H7 (cell line): ENCODE measurements at regions not wholly inside any gene's neighbourhood (a gene's known extent, or its start where the extent isn't known, plus 50 kb on each side); places are given as distances from the start of the nearest gene placed in this dataset.

Experiments used
- DNase-seq: peaks from one replicate; pipeline ENCODE4 v3.0.0; 2012
- H3K27me3 ChIP-seq: 2 replicates; pipeline ENCODE4 v1.6.0; 2011; ENCODE audit warnings: mild to moderate bottlenecking, low read length; ENCODE audit not compliant: control insufficient read depth, insufficient read depth
- H3K36me3 ChIP-seq: replicated peaks from 2 replicates; pipeline ENCODE4 v1.5.1; 2011; ENCODE audit warnings: low read length; ENCODE audit not compliant: control insufficient read depth, insufficient read depth
- H3K4me3 ChIP-seq: 2 replicates; pipeline ENCODE4 v1.5.1; 2011; ENCODE audit warnings: low read depth, mild to moderate bottlenecking, control low read depth, low read length, moderate library complexity; ENCODE audit not compliant: insufficient read depth

GRCh38 chr4:124469981-124470380, 242.6 kb downstream of the ANKRD50 start:
- Histone ChIP-seq H3K27me3 (no peaks in the 10 kb centered on the region), H3K4me3 (no peak overlapping the region), H3K36me3 (no peaks in the 10 kb centered on the region)
- DNase-seq: no peak

- Histone ChIP-seq H3K4me3 (no peak overlapping the region), H3K27me3 (no peaks in the 10 kb centered on the region), H3K36me3 (no peaks in the 10 kb centered on the region)
- DNase-seq: no peak
Observed at GRCh38 chr4:124478470-124478869, 234.1 kb downstream of the ANKRD50 start.

- DNase-seq: no peak
- H3K27me3 ChIP-seq: no peaks in the 10 kb centered on the region
- H3K36me3 ChIP-seq: no peaks in the 10 kb centered on the region
- H3K4me3 ChIP-seq: no peak overlapping the region
Observed at GRCh38 chr4:124480061-124480460, 232.5 kb downstream of the ANKRD50 start.

- H3K36me3 ChIP-seq: no peaks in the 10 kb centered on the region
- DNase-seq: no peak
- H3K4me3 ChIP-seq: no peak overlapping the region
- no peaks in the 10 kb centered on the region for H3K27me3 ChIP-seq
Observed at GRCh38 chr4:124481123-124481522, 231.4 kb downstream of the ANKRD50 start.

DNA sequence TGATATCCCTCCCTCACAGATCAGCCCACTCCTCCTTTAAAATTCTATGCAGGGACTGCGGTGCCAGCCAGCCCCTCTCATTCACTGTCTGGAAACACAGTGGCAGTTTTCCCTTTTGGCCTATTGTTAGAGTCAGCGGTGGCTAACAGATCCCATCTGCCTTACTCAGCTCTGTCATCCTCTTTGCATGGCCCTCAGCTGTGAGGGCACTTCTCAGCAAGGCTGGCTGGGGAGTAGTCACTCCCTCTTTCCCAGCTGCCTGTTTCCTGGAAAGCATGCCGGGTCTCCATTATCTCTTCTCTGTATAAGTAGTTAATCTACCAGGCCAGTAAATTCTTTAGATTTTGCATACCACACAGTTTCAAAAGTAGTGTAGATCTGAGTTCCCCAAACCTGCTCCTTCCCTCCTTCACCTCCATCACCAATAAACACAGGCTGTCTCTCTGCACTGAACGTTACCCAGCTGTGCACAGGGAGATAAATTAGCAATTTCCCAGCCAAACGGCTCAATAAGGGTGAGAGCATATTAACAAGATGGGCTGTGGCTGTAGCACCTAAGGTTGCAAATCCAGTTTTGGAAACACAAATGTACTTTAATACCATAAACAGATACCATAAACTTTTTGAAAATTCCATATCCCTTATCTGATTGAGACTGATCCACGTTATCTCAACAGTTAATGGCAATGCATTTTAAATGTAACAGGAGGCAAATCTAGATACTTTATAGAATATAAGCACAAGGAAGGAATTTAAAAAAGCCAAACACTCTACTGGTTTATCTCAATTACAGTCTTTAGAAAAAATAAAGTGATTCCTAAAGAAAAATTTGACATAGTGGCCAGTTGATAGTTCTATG, 229.3 kb downstream of the ANKRD50 start:
- peak; percentile 13 for DNase-seq
- Histone ChIP-seq H3K36me3 (no peaks in the 10 kb centered on the region), H3K4me3 (no peak overlapping the region), H3K27me3 (no peaks in the 10 kb centered on the region)

DNA sequence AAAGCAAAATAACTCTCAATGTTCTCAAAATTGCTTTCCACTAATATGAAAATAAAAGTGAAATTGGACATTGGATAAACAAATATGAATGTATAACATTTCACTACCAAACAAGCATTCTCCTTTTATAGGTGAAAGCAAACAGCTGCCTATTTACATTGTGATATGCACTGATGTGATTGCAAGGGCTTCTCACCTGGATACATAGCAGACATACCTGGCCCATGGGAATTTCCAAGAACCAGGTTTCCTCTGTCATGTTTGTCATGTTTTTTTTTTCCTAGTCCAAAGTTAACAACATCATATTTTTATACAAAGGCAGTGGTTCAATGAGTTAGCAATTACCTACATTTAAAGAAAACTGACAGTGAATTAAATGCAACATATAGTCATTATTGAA, 228.5 kb downstream of the ANKRD50 start:
- Histone ChIP-seq H3K36me3 (no peaks in the 10 kb centered on the region), H3K4me3 (no peak overlapping the region), H3K27me3 (no peaks in the 10 kb centered on the region)
- no peak for DNase-seq

- Histone ChIP-seq H3K4me3 (no peak overlapping the region), H3K27me3 (no peaks in the 10 kb centered on the region), H3K36me3 (no peaks in the 10 kb centered on the region)
- no peak for DNase-seq
Observed at GRCh38 chr4:124484940-124485339, 227.6 kb downstream of the ANKRD50 start.

DNA sequence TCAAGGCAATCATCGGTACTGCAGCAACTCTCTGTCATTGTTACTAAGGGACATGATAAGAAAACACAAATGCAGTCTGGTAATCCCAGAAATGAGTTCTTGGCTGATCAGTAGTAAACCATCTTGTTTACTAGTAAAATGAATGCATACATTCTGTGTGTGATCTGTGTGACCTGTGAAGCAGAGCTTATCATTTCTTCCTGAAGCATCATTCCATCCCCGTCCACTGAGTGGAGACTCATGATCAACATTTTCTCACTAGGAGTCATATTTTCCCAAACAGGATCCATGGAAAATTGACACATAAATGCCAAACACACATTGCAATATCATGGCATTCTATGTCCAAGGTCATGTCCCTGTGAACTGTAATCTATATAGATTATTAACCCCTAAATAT, 226.1 kb downstream of the ANKRD50 start:
- DNase-seq: no peak
- H3K36me3 ChIP-seq: no peaks in the 10 kb centered on the region
- no peaks in the 10 kb centered on the region for H3K27me3 ChIP-seq
- H3K4me3 ChIP-seq: no peak overlapping the region

DNA sequence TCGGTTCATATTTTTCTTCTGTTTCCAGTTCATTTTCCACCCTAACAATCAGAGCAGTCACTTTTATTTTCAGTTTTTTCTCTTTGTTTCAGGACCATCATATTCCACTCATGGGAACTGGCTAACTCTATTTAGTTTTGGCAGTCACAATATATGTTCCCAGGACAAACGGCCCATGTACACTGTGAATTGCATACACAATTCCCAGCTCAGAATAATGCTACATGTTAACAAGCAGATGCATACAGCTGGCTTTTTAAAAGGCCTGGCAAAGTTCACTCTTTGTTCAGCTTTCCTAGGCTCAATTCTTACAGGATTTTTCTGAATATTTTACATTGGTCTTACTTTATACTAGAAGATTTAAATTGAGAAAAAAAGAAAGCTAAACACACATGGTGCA, 224.9 kb downstream of the ANKRD50 start:
- H3K36me3 ChIP-seq: no peaks in the 10 kb centered on the region
- H3K27me3 ChIP-seq: no peaks in the 10 kb centered on the region

DNA sequence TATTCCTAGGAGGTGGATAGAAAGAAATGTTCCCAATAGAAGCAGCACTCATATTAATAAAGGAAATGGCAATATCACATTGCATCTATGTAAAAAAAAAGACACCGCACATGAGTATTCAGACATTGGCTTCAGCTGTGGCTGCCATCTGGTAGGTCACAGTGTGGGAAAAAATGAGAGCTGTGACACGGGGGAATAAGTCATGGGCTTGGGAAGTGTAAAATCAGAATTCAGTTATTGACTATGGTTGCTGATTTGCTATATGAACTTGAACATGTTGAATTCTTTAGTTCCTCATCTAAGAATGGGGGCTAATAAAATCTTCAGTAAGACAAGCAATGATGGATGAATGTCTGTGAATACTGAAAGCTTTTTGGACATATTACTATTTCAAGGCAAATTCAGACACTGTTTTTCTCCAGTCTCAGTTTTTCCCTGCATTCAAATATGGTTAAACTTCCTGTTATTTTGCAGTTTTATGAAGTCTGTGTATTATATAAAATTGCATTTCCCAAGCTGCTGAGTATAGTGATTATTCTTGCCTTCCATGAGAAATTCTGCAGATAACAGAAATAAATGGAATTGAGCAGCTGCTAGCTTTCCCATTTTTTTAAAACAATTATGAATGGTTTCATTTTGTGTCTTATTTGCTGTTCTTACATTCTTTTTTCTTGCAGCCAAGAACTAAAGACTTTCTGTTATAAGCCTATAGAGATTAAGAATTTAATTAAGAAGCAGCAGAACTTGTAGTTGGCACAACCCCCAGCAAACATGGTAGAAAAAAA, 221.0 kb downstream of the ANKRD50 start:
- H3K36me3 ChIP-seq: no peaks in the 10 kb centered on the region
- no peak for DNase-seq
- no peak overlapping the region for H3K4me3 ChIP-seq
- no peaks in the 10 kb centered on the region for H3K27me3 ChIP-seq

More for the DNA sequence above, 224.9 kb downstream of the ANKRD50 start:
- no peak overlapping the region for H3K4me3 ChIP-seq
- DNase-seq: no peak

- H3K27me3 ChIP-seq: no peaks in the 10 kb centered on the region
- H3K4me3 ChIP-seq: no peak overlapping the region
- DNase-seq: no peak
- no peaks in the 10 kb centered on the region for H3K36me3 ChIP-seq
Observed at GRCh38 chr4:124499261-124499660, 213.3 kb downstream of the ANKRD50 start.

DNA sequence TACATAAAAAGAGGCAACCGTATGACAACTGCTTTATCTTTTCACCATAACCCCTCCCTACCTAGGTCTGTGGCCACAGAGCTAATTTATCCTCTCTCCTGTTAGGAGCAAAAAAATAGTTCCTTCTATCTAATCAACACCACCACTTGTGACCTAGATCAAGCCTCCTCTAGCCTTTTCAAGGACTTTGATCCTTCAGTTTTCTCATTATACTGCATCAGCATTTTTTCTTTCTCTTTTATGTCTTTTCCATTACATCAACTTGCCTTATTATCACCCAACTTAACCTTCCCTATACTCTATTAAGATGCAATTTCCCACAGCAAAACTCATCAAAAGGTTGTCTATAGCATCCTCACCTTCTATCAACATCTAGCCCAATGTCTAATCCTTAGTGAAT, 211.0 kb downstream of the ANKRD50 start:
- Histone ChIP-seq H3K4me3 (no peak overlapping the region), H3K36me3 (no peaks in the 10 kb centered on the region), H3K27me3 (no peaks in the 10 kb centered on the region)
- DNase-seq: no peak

GRCh38 chr4:124504431-124504830, 208.1 kb downstream of the ANKRD50 start:
- Histone ChIP-seq H3K27me3 (no peaks in the 10 kb centered on the region), H3K4me3 (no peak overlapping the region), H3K36me3 (no peaks in the 10 kb centered on the region)
- DNase-seq: no peak

- no peak overlapping the region for H3K4me3 ChIP-seq
- no peak for DNase-seq
- H3K27me3 ChIP-seq: no peaks in the 10 kb centered on the region
Observed at GRCh38 chr4:124505211-124505610, 207.3 kb downstream of the ANKRD50 start.

DNA sequence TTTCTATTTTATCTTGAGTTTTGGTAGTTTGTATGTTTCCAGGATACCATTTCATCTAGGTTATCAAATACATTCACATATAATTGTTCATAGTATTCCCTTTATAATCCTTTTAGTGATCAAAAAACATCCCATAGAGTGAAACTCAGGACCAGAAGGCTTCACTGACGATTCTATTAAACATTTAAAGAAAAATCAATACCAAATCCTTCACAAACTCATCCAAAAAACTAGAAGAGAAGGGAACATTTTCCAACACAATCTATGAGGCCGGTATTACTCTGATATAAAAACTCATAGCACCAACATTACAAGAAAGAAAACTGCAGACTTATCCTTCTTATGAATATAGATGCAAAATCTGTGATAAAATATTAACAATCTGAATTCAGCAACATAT, 203.4 kb downstream of the ANKRD50 start:
- Histone ChIP-seq H3K4me3 (no peak overlapping the region), H3K27me3 (no peaks in the 10 kb centered on the region), H3K36me3 (no peaks in the 10 kb centered on the region)
- no peak for DNase-seq

More at GRCh38 chr4:124505211-124505610, 207.3 kb downstream of the ANKRD50 start:
- H3K36me3 ChIP-seq: no peaks in the 10 kb centered on the region
